ENCODE measurements at regions not wholly inside any gene's neighbourhood (a gene's known extent, or its start where the extent isn't known, plus 50 kb on each side); places are given as distances from the start of the nearest gene placed in this dataset.

- TF ChIP-seq, protein P1, sequence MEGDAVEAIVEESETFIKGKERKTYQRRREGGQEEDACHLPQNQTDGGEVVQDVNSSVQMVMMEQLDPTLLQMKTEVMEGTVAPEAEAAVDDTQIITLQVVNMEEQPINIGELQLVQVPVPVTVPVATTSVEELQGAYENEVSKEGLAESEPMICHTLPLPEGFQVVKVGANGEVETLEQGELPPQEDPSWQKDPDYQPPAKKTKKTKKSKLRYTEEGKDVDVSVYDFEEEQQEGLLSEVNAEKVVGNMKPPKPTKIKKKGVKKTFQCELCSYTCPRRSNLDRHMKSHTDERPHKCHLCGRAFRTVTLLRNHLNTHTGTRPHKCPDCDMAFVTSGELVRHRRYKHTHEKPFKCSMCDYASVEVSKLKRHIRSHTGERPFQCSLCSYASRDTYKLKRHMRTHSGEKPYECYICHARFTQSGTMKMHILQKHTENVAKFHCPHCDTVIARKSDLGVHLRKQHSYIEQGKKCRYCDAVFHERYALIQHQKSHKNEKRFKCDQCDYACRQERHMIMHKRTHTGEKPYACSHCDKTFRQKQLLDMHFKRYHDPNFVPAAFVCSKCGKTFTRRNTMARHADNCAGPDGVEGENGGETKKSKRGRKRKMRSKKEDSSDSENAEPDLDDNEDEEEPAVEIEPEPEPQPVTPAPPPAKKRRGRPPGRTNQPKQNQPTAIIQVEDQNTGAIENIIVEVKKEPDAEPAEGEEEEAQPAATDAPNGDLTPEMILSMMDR (IDR thresholded peaks at IDR 0.05) = no peak
- intact Hi-C loops (cut with micrococcal nuclease) = no loop called here
- H3K27me3 ChIP-seq (ENCODE audit: control insufficient read depth in 2 of 2, insufficient read depth in 2 of 2, low read length in 2 of 2) = no peaks in the 10 kb centered on the region
- H3K27ac Mint-ChIP-seq = no peak overlapping the region
- no peak overlapping the region for H3K4me3 Mint-ChIP-seq
- no peaks in the 10 kb centered on the region for H3K9me3 ChIP-seq (replicated peaks in 1 of 2; ENCODE audit: control insufficient read depth in 1 of 2, insufficient read depth in 1 of 2, low read length in 2 of 2)
- peaks cover 0 to 11% (median 3%) of the 10 kb centered on the region in 7 donors for H3K9me3 Mint-ChIP-seq
- H4K20me1 ChIP-seq (ENCODE audit: insufficient read depth, low read length) = no peaks in the 10 kb centered on the region
- H3K4me3 ChIP-seq (replicated peaks in 1 of 3; ENCODE audit: low read depth in 2 of 3, low read length in 3 of 3) = no peak overlapping the region
- no peak overlapping the region for H3K4me2 ChIP-seq (replicated peaks; ENCODE audit: extremely low read depth, low read length, poor library complexity, severe bottlenecking)
- H3K9ac ChIP-seq (ENCODE audit: insufficient read depth, low read length, poor library complexity, severe bottlenecking) = no peak overlapping the region
- no peaks in the 10 kb centered on the region for H3K4me1 ChIP-seq (ENCODE audit: control insufficient read depth in 1 of 2, insufficient read depth in 2 of 2, low read length in 2 of 2)
- no peaks in the 10 kb centered on the region for H3K27me3 Mint-ChIP-seq (ENCODE audit: low read depth in 3 of 3)
- H2AFZ ChIP-seq (ENCODE audit: insufficient read depth, low read depth, low read length, poor library complexity, severe bottlenecking) = no peak overlapping the region
- DNase-seq = no peak
- H3K27ac ChIP-seq (ENCODE audit: low read depth in 1 of 2, low read length in 2 of 2) = no peak overlapping the region
- no CpG with 5 or more reads among the region's 1 CpG for WGBS (ENCODE audit: insufficient coverage)
- no peaks in the 10 kb centered on the region for H3K4me1 Mint-ChIP-seq
- H3K36me3 Mint-ChIP-seq = no peaks in the 10 kb centered on the region
- no peaks in the 10 kb centered on the region for H3K79me2 ChIP-seq (ENCODE audit: insufficient read depth, low read length)
- H3K36me3 ChIP-seq (replicated peaks in 1 of 2; ENCODE audit: control insufficient read depth in 1 of 2, insufficient read depth in 2 of 2, low read length in 2 of 2) = no peaks in the 10 kb centered on the region
These were observed 434.4 kb upstream of the CNTN4 start for GRCh38 chr3:1664266-1664665.

- Histone ChIP-seq H3K9me3 (replicated peaks in 1 of 2; ENCODE audit: control insufficient read depth in 1 of 2, insufficient read depth in 1 of 2, low read length in 2 of 2) (no peaks in the 10 kb centered on the region), H3K36me3 (replicated peaks in 1 of 2; ENCODE audit: control insufficient read depth in 1 of 2, insufficient read depth in 2 of 2, low read length in 2 of 2) (no peaks in the 10 kb centered on the region), H2AFZ (ENCODE audit: insufficient read depth, low read depth, low read length, poor library complexity, severe bottlenecking) (no peak overlapping the region), H4K20me1 (ENCODE audit: insufficient read depth, low read length) (no peaks in the 10 kb centered on the region), H3K27ac (ENCODE audit: low read depth in 1 of 2, low read length in 2 of 2) (no peak overlapping the region), H3K4me1 (ENCODE audit: control insufficient read depth in 1 of 2, insufficient read depth in 2 of 2, low read length in 2 of 2) (no peaks in the 10 kb centered on the region), H3K4me2 (replicated peaks; ENCODE audit: extremely low read depth, low read length, poor library complexity, severe bottlenecking) (no peak overlapping the region), H3K79me2 (ENCODE audit: insufficient read depth, low read length) (no peaks in the 10 kb centered on the region), H3K9ac (ENCODE audit: insufficient read depth, low read length, poor library complexity, severe bottlenecking) (no peak overlapping the region), H3K4me3 (replicated peaks in 1 of 3; ENCODE audit: low read depth in 2 of 3, low read length in 3 of 3) (no peak overlapping the region), H3K27me3 (ENCODE audit: control insufficient read depth in 2 of 2, insufficient read depth in 2 of 2, low read length in 2 of 2) (no peaks in the 10 kb centered on the region)
- Mint-ChIP-seq H3K4me1 (no peaks in the 10 kb centered on the region), H3K36me3 (no peaks in the 10 kb centered on the region), H3K27me3 (ENCODE audit: low read depth in 3 of 3) (no peaks in the 10 kb centered on the region), H3K27ac (no peak overlapping the region), H3K9me3 (peaks cover 0 to 8% (median 3%) of the 10 kb centered on the region in 7 donors), H3K4me3 (no peak overlapping the region)
- WGBS (ENCODE audit: insufficient coverage) = no CpG with 5 or more reads among the region's 1 CpG
- TF ChIP-seq, protein P1 (IDR thresholded peaks at IDR 0.05) = no peak
- DNase-seq = no peak
- intact Hi-C loops (cut with micrococcal nuclease) = no loop called here
These were observed 431.8 kb upstream of the CNTN4 start for GRCh38 chr3:1666865-1667264.
